PFSK-1 (cell line): ENCODE measurements at regions not wholly inside any gene's neighbourhood (a gene's known extent, or its start where the extent isn't known, plus 50 kb on each side); places are given as distances from the start of the nearest gene placed in this dataset.

Source experiments
- FOXP2 ChIP-seq: optimal IDR thresholded peaks from 2 replicates; pipeline ENCODE3; 2011; ENCODE audit warnings: borderline replicate concordance, control low read depth, inconsistent platforms; ENCODE audit not compliant: insufficient read depth; ENCODE audit errors: extremely low read length, extremely low read depth
- POLR2AphosphoS5 ChIP-seq: IDR thresholded peaks from 2 replicates; pipeline ENCODE4 v1.6.1; 2012; ENCODE audit warnings: low read depth, mild to moderate bottlenecking, control low read depth, low read length, moderate library complexity
- REST ChIP-seq, 2 experiments: IDR thresholded peaks; 2 replicates each; pipeline versions ENCODE4 v1.6.1 to v1.8.0; 2011 to 2012; ENCODE audit warnings: low read depth in 2 of 2, low read length in 2 of 2, control low read depth in 1 of 2, inconsistent platforms in 1 of 2, mild to moderate bottlenecking in 1 of 2, moderate library complexity in 1 of 2; ENCODE audit not compliant: insufficient read depth in 1 of 2
- SIN3A ChIP-seq: IDR thresholded peaks from 2 replicates; pipeline ENCODE4 v1.6.1; 2012; ENCODE audit warnings: mild to moderate bottlenecking, low read length, moderate library complexity, borderline replicate concordance; ENCODE audit not compliant: insufficient read depth
- TAF1 ChIP-seq: IDR thresholded peaks from 2 replicates; pipeline ENCODE4 v1.6.1; 2012; ENCODE audit warnings: low read length, control low read depth, borderline replicate concordance; ENCODE audit not compliant: insufficient read depth

GRCh38 chr2:181250691-181251090, 206.5 kb upstream of the ITGA4 start:
- TF ChIP-seq SIN3A (no peak), FOXP2 (no peak), POLR2AphosphoS5 (no peak), TAF1 (no peak), REST (IDR thresholded peaks at IDR 0.05; ENCODE audit: insufficient read depth in 1 of 2, low read depth in 2 of 2, low read length in 2 of 2) (no peak)

DNA sequence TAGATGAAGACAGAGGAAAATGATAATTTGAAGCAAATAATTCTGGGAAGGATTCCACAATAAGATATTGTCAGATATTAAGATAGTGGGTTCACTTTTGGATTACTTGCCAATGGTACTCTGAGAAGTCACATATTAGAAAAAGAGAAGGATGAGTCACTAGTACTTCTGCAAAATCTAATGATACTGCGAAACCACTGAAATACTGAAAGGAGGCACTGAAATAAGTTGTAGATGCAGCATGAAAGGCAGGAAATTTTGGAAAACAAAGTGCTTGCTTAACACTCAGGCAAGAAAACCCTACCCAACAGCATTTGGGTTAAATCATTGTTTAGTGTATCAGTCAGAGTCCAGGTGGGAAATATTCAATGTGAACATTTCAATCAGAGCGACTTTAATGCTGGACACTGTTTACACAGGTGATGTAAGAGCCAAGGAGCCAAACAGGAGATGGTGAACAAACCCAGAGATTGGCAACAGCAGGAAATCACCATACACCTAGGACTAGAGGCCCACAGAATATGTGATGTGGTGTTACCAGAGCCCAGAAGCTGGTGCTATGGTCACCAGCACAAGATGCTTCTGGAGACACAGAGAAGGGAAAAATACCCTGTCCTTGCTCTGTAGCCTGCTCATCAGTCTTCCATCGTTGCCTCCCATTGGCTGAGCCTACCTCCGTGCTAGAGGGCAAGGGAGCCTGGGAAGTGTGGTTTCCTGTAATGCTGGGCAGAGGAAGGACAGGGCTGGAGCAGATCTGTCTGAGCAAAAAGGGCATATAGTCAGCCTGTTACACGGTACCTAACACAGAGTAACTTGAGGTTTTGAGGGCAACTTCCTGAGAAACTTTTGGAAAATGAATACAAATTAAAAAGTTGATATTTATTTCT, 204.7 kb upstream of the ITGA4 start:
- no peak for TF ChIP-seq REST (IDR thresholded peaks at IDR 0.05; ENCODE audit: insufficient read depth in 1 of 2, low read depth in 2 of 2, low read length in 2 of 2)
- TF ChIP-seq POLR2AphosphoS5: no peak

DNA sequence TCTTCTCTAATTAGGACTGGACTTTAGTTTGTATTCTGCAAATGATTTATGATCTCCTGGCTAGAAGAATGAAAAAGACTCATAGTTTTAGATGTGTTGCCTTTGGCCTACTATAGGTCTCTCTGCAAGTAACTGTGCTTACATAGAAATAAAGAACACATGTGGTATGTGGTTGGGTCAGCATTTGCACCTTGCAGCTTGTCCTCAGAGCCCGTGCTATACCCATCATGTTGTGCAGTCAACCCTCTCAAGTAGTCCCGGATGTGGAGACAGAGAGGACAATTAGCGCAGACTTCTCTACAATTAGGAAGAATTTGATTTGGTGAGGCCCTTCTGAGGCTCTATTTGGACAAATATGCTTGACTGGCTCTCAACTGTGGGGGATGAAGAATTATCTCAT, 203.7 kb upstream of the ITGA4 start:
- TF ChIP-seq FOXP2 (no peak), REST (IDR thresholded peaks at IDR 0.05; ENCODE audit: insufficient read depth in 1 of 2, low read depth in 2 of 2, low read length in 2 of 2) (no peak), POLR2AphosphoS5 (no peak), TAF1 (no peak), SIN3A (no peak)

GRCh38 chr2:181255651-181256050, 201.5 kb upstream of the ITGA4 start:
- TF ChIP-seq TAF1 (no peak), REST (IDR thresholded peaks at IDR 0.05; ENCODE audit: insufficient read depth in 1 of 2, low read depth in 2 of 2, low read length in 2 of 2) (no peak)

DNA sequence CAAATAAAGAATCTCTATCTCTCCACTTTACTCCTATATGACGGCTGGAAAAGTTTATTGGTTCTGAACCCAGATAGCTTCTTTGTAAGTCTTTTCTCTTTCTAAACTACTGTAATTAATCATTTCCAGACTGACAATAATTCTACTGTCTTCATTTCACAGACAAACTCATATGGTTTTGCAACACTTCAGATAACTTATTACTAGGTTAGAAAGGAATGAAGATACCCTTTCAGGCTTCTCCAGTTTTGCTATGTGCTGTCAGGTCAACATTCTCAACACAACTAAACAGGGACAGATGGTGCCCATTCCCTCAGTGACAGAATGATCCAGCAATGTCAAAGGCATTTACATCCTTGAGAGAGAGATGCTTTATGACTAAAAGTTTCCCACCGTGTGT, 198.5 kb upstream of the ITGA4 start:
- TF ChIP-seq SIN3A (no peak), TAF1 (no peak), FOXP2 (no peak), REST (IDR thresholded peaks at IDR 0.05; ENCODE audit: insufficient read depth in 1 of 2, low read depth in 2 of 2, low read length in 2 of 2) (no peak), POLR2AphosphoS5 (no peak)
